ENCODE measurements at regions not wholly inside any gene's neighbourhood (a gene's known extent, or its start where the extent isn't known, plus 50 kb on each side); places are given as distances from the start of the nearest gene placed in this dataset.

- Histone ChIP-seq H3K4me3 (no peak overlapping the region), H3K27ac (no peak overlapping the region), H3K9me3 (no peaks in the 10 kb centered on the region), H3K27me3 (no peaks in the 10 kb centered on the region), H3K36me3 (no peaks in the 10 kb centered on the region), H3K4me1 (no peaks in the 10 kb centered on the region)
- intact Hi-C loops (cut with DNase I), result no loop called here
- DNase-seq (ENCODE audit: extremely low spot score in 2 of 2), result no peak
- TF ChIP-seq CTCF (IDR thresholded peaks at IDR 0.05) (no peak), POLR2A (IDR thresholded peaks at IDR 0.05) (no peak), POLR2AphosphoS5 (IDR thresholded peaks at IDR 0.05; ENCODE audit: insufficient read depth in 1 of 2, low read depth in 1 of 2) (no peak)
Observed at GRCh38 chr2:18719978-18720775, 130.8 kb upstream of the NT5C1B start.

- Histone ChIP-seq H3K27me3 (no peaks in the 10 kb centered on the region), H3K36me3 (no peaks in the 10 kb centered on the region), H3K4me1 (peaks cover 16% of the 10 kb centered on the region), H3K9me3 (no peaks in the 10 kb centered on the region), H3K27ac (no peak overlapping the region), H3K4me3 (no peak overlapping the region)
- TF ChIP-seq POLR2A (IDR thresholded peaks at IDR 0.05), result no peak
- TF ChIP-seq CTCF (IDR thresholded peaks at IDR 0.05), result no peak
- TF ChIP-seq POLR2AphosphoS5 (IDR thresholded peaks at IDR 0.05; ENCODE audit: insufficient read depth in 1 of 2, low read depth in 1 of 2), result no peak
- intact Hi-C loops (cut with DNase I), result no loop called here
- no peak for DNase-seq (ENCODE audit: extremely low spot score in 2 of 2)
Observed at GRCh38 chr2:18708203-18708715, 118.9 kb upstream of the NT5C1B start.

- intact Hi-C loops (cut with DNase I), result no loop called here
- no peak overlapping the region for H3K27ac ChIP-seq
- no peak overlapping the region for H3K4me3 ChIP-seq
- H3K9me3 ChIP-seq, result no peaks in the 10 kb centered on the region
- peaks cover 28% of the 10 kb centered on the region for H3K4me1 ChIP-seq
- no peak for DNase-seq (ENCODE audit: extremely low spot score in 2 of 2)
- TF ChIP-seq POLR2AphosphoS5 (IDR thresholded peaks at IDR 0.05; ENCODE audit: insufficient read depth in 1 of 2, low read depth in 1 of 2) (no peak), POLR2A (IDR thresholded peaks at IDR 0.05) (no peak)
- no peaks in the 10 kb centered on the region for H3K36me3 ChIP-seq
- H3K27me3 ChIP-seq, result no peaks in the 10 kb centered on the region
Observed at GRCh38 chr2:18706001-18706400, 116.6 kb upstream of the NT5C1B start.

- no peak overlapping the region for H3K27ac ChIP-seq
- no peak for DNase-seq (ENCODE audit: extremely low spot score in 2 of 2)
- peaks cover 28% of the 10 kb centered on the region for H3K4me1 ChIP-seq
- no peak overlapping the region for H3K4me3 ChIP-seq
- intact Hi-C loops (cut with DNase I), result no loop called here
- no peaks in the 10 kb centered on the region for H3K9me3 ChIP-seq
- H3K27me3 ChIP-seq, result no peaks in the 10 kb centered on the region
- no peak for TF ChIP-seq CTCF (IDR thresholded peaks at IDR 0.05)
- no peak for TF ChIP-seq POLR2AphosphoS5 (IDR thresholded peaks at IDR 0.05; ENCODE audit: insufficient read depth in 1 of 2, low read depth in 1 of 2)
- no peak for TF ChIP-seq POLR2A (IDR thresholded peaks at IDR 0.05)
- no peaks in the 10 kb centered on the region for H3K36me3 ChIP-seq
Observed at GRCh38 chr2:18704276-18704675, 114.9 kb upstream of the NT5C1B start.

DNA sequence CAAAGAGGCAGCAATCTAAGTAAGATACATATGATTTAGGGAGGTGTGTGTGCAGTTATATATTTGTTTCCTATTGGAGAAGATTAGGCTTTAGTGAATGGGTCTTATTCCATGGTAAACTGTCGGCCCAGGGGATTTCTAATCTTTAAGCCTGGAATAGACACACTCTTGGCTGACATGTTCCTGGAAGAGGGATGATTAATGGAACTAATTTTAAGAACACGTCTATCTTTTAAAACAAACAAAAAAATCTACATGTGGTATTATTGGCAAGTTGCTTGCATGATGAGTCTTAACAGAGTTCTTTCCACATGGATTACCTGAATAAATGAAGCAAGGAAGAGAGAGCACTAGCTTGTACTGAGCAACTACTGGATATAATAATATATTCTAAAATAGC, 114.2 kb upstream of the NT5C1B start:
- Histone ChIP-seq H3K27ac (no peak overlapping the region), H3K36me3 (no peaks in the 10 kb centered on the region), H3K27me3 (no peaks in the 10 kb centered on the region), H3K4me3 (no peak overlapping the region), H3K9me3 (no peaks in the 10 kb centered on the region), H3K4me1 (peaks cover 28% of the 10 kb centered on the region)
- intact Hi-C loops (cut with DNase I), result no loop called here
- no peak for TF ChIP-seq POLR2AphosphoS5 (IDR thresholded peaks at IDR 0.05; ENCODE audit: insufficient read depth in 1 of 2, low read depth in 1 of 2)
- no peak for DNase-seq (ENCODE audit: extremely low spot score in 2 of 2)

- Histone ChIP-seq H3K4me3 (no peak overlapping the region), H3K27me3 (no peaks in the 10 kb centered on the region), H3K4me1 (peaks cover 23% of the 10 kb centered on the region), H3K36me3 (no peaks in the 10 kb centered on the region), H3K27ac (no peak overlapping the region), H3K9me3 (no peaks in the 10 kb centered on the region)
- TF ChIP-seq CTCF (IDR thresholded peaks at IDR 0.05) (no peak), POLR2A (IDR thresholded peaks at IDR 0.05) (no peak), POLR2AphosphoS5 (IDR thresholded peaks at IDR 0.05; ENCODE audit: insufficient read depth in 1 of 2, low read depth in 1 of 2) (no peak)
- intact Hi-C loops (cut with DNase I), result no loop called here
- no peak for DNase-seq (ENCODE audit: extremely low spot score in 2 of 2)
Observed at GRCh38 chr2:18701981-18702380, 112.6 kb upstream of the NT5C1B start.

Data from vagina (tissue), 2 donors.